K562 (cell line): ENCODE measurements at regions not wholly inside any gene's neighbourhood (a gene's known extent, or its start where the extent isn't known, plus 50 kb on each side); places are given as distances from the start of the nearest gene placed in this dataset.
A peak's percentile ranks its signal among the peaks of the same experiment; 100 is the strongest.

Source experiments
- CAMTA2 ChIP-seq: fragments of 250-450 bp; sonication (Bioruptor Pico); conservative IDR thresholded peaks from 2 replicates; pipeline ENCODE4 v1.5.1; 2022
- CREB1 ChIP-seq, 2 experiments: sonication (generic) in 1 of 2; formaldehyde crosslinking in 1 of 2; IDR thresholded peaks; 2 replicates each; pipeline versions ENCODE4 v1.6.1 to v1.8.0; 2012 to 2022; ENCODE audit warnings: inconsistent platforms in 1 of 2, mild to moderate bottlenecking in 1 of 2, missing genetic modification reagents in 1 of 2, moderate library complexity in 1 of 2
- DPF2 ChIP-seq: fragments of 450-650 bp; IDR thresholded peaks from 2 replicates; pipeline ENCODE4 v1.6.1; 2016
- E2F6 ChIP-seq, 2 experiments: IDR thresholded peaks; 2 replicates each; pipeline ENCODE4 v1.6.1; 2011; ENCODE audit warnings: borderline replicate concordance in 1 of 2, control low read depth in 1 of 2, low read depth in 1 of 2, low read length in 1 of 2, mild to moderate bottlenecking in 1 of 2, mixed read lengths in 1 of 2, moderate library complexity in 1 of 2; ENCODE audit not compliant: insufficient read depth in 1 of 2, insufficient read length in 1 of 2, poor library complexity in 1 of 2, severe bottlenecking in 1 of 2; ENCODE audit errors: extremely low read depth in 1 of 2
- ETV1 ChIP-seq: fragments of 450-650 bp; conservative IDR thresholded peaks from 2 replicates; pipeline ENCODE4 v1.6.1; 2016; ENCODE audit warnings: missing genetic modification characterization, control low read depth, low read depth, missing compliant biosample characterization
- FOXM1 ChIP-seq, 2 experiments: fragments of 450-650 bp in 1 of 2; sonication (generic) in 1 of 2; formaldehyde crosslinking in 1 of 2; IDR thresholded peaks; 2 replicates each; pipeline versions ENCODE4 v1.6.1 to v1.9.0; 2017 to 2022; ENCODE audit warnings: low read depth in 2 of 2, mild to moderate bottlenecking in 2 of 2, missing genetic modification reagents in 1 of 2, moderate library complexity in 1 of 2
- MBD2 ChIP-seq: sonication (generic); IDR thresholded peaks from 2 replicates; pipeline ENCODE4 v1.6.1; 2016; ENCODE audit warnings: low read depth, borderline replicate concordance
- MECOM ChIP-seq: fragments of 250-450 bp; sonication (Bioruptor Pico); IDR thresholded peaks from 2 replicates; pipeline ENCODE4 v1.8.0; 2022; ENCODE audit warnings: inconsistent platforms
- MTA1 ChIP-seq: fragments of 450-650 bp; IDR thresholded peaks from 2 replicates; pipeline ENCODE4 v1.6.1; 2017; ENCODE audit warnings: borderline replicate concordance
- PBX2 ChIP-seq, 2 experiments: IDR thresholded peaks in 1 of 2; conservative IDR thresholded peaks in 1 of 2; 2 replicates each; pipeline ENCODE4 v1.6.1; 2016; ENCODE audit warnings: low read depth in 2 of 2, mild to moderate bottlenecking in 1 of 2, missing compliant biosample characterization in 1 of 2, missing genetic modification characterization in 1 of 2, moderate library complexity in 1 of 2
- RNF2 ChIP-seq: sonication (generic); IDR thresholded peaks from 2 replicates; pipeline ENCODE4 v1.6.1; 2016
- SPI1 ChIP-seq: IDR thresholded peaks from 2 replicates; pipeline ENCODE4 v1.6.1; 2011; ENCODE audit warnings: low read depth, low read length, control low read depth, borderline replicate concordance
- TAF9B ChIP-seq: fragments of 450-650 bp; IDR thresholded peaks from 2 replicates; pipeline ENCODE4 v1.6.1; 2018; ENCODE audit warnings: mild to moderate bottlenecking; ENCODE audit not compliant: partially characterized antibody
- THRB ChIP-seq: fragments of 450-650 bp; formaldehyde crosslinking; conservative IDR thresholded peaks from 2 replicates; pipeline ENCODE4 v1.4.0; 2022; ENCODE audit warnings: mild to moderate bottlenecking, missing genetic modification characterization
- ZNF232 ChIP-seq: sonication (generic); formaldehyde crosslinking; IDR thresholded peaks from 2 replicates; pipeline ENCODE4 v1.8.0; 2022; ENCODE audit warnings: mild to moderate bottlenecking, missing genetic modification reagents
- ZNF592 ChIP-seq: fragments of 450-650 bp; IDR thresholded peaks from 2 replicates; pipeline ENCODE4 v1.6.1; 2017; ENCODE audit warnings: antibody characterized with exemption, mild to moderate bottlenecking

- TF ChIP-seq ZNF592 (peak; percentile 95), ETV1 (peak; percentile 74), DPF2 (peak; percentile 84), PBX2 (CRISPR knock-in tag; IDR thresholded peaks at IDR 0.05; ENCODE audit: low read depth) (no peak), PBX2 (tag; conservative IDR thresholded peaks at IDR 0.05; ENCODE audit: low read depth) (no peak), RNF2 (peak; percentile 76; the same call in 1 of the 2 replicates), E2F6 (IDR thresholded peaks at IDR 0.05; ENCODE audit: borderline replicate concordance in 1 of 2, extremely low read depth in 1 of 2, insufficient read depth in 1 of 2, insufficient read length in 1 of 2, low read depth in 1 of 2, low read length in 1 of 2, poor library complexity in 1 of 2, severe bottlenecking in 1 of 2) (no peak), CREB1 (IDR thresholded peaks at IDR 0.05) (peak; percentile 33; the same call in 1 of the 2 replicates), CREB1 (CRISPR knock-in tag; IDR thresholded peaks at IDR 0.05) (no peak), TAF9B (peak; percentile 51), MECOM (0 out of 2 replicates have a peak, but pooled peaks have one; percentile 7), MTA1 (peak; percentile 55; the same call in 1 of the 2 replicates), FOXM1 (IDR thresholded peaks at IDR 0.05; ENCODE audit: low read depth) (peak; percentile 25; the same call in 1 of the 2 replicates), FOXM1 (CRISPR knock-in tag; IDR thresholded peaks at IDR 0.05; ENCODE audit: low read depth) (no peak), THRB (0 out of 2 replicates have a peak, but pooled peaks have one; percentile 5), CAMTA2 (CRISPR knock-in tag) (0 out of 2 replicates have a peak, but pooled peaks have one; percentile 52), SPI1 (peak; percentile 60; the same call in 1 of the 2 replicates), MBD2 (peak; percentile 57; the same call in 1 of the 2 replicates), ZNF232 (CRISPR knock-in tag) (no peak)
Observed at GRCh38 chr11:86174101-86175046, 70.2 kb upstream of the EED start (continued).
